ENCODE measurements at regions not wholly inside any gene's neighbourhood (a gene's known extent, or its start where the extent isn't known, plus 50 kb on each side); places are given as distances from the start of the nearest gene placed in this dataset.

DNA sequence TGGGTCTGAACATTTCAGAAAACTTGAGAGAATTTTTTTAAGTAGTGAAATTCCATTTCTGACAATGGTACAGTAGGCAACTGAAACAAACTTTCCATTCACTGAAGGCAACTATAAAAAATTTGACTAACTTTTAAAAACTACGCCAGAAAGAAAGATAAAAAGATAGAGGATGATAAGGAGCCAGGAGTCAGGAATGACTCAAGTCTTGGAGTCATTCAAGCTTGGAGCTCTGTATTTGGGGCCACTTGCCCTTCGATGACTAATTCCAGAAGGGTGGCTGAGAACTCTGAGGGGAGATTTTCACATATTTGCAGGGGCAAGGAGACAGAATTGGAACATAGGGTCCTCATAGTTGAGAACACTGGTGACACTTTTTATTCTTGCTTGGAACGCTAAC, 1083.2 kb upstream of the CNTN5 start:
- TF ChIP-seq CTCF (IDR thresholded peaks at IDR 0.05; ENCODE audit: low read depth, low read length, missing input control): no peak
- no peak for TF ChIP-seq RXRA (IDR thresholded peaks at IDR 0.05)
- no peak for TF ChIP-seq TAF1 (conservative IDR thresholded peaks at IDR 0.05)
- TF ChIP-seq EGR1 (IDR thresholded peaks at IDR 0.05; ENCODE audit: low read depth in 2 of 2): no peak
- TF ChIP-seq JUND (IDR thresholded peaks at IDR 0.05): no peak
- TF ChIP-seq NR2F2 (IDR thresholded peaks at IDR 0.05): no peak
- no peak for TF ChIP-seq YY1 (IDR thresholded peaks at IDR 0.05)
- no peak for TF ChIP-seq SP1 (IDR thresholded peaks at IDR 0.05)
- TF ChIP-seq MAX (IDR thresholded peaks at IDR 0.05): no peak
- no peak for TF ChIP-seq RAD21 (IDR thresholded peaks at IDR 0.05)
- no peak for TF ChIP-seq GABPA (IDR thresholded peaks at IDR 0.05 in 1 of 2, conservative IDR thresholded peaks at IDR 0.05 in 1 of 2)
- no peak for TF ChIP-seq FOXA1 (IDR thresholded peaks at IDR 0.05)
- TF ChIP-seq, protein P1, sequence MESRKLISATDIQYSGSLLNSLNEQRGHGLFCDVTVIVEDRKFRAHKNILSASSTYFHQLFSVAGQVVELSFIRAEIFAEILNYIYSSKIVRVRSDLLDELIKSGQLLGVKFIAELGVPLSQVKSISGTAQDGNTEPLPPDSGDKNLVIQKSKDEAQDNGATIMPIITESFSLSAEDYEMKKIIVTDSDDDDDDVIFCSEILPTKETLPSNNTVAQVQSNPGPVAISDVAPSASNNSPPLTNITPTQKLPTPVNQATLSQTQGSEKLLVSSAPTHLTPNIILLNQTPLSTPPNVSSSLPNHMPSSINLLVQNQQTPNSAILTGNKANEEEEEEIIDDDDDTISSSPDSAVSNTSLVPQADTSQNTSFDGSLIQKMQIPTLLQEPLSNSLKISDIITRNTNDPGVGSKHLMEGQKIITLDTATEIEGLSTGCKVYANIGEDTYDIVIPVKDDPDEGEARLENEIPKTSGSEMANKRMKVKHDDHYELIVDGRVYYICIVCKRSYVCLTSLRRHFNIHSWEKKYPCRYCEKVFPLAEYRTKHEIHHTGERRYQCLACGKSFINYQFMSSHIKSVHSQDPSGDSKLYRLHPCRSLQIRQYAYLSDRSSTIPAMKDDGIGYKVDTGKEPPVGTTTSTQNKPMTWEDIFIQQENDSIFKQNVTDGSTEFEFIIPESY (IDR thresholded peaks at IDR 0.05): no peak
